GM18499 (cell line): ENCODE measurements at regions not wholly inside any gene's neighbourhood (a gene's known extent, or its start where the extent isn't known, plus 50 kb on each side); places are given as distances from the start of the nearest gene placed in this dataset.

ENCODE experiments used
- ATAC-seq: cut with Tn5 transposase; IDR thresholded peaks from one replicate; pipeline ENCODE4 v1.9.1; 2021; ENCODE audit warnings: moderate number of reproducible peaks; ENCODE audit not compliant: insufficient read depth, unreplicated experiment

DNA sequence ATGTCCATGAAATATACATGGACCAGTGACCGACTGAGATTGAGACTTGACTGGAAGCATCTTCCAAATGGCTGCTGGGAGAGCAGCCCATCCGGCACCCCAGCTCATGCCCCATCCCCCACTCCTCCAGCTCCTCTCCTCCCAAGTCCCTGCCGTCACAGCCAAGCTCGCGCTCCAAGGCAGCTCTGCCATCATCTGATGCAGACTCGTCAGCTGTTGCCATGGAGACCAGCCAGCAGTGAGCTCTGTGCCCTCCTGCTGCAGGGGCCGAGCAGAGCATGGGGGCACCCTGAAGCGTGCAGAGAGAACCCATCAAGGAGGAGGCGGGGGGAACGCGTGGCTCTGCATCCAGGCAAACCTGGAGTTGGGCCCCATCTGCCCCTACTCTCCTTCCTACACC, 74.5 kb upstream of the TNRC6C start:
- ATAC-seq = no peak

DNA sequence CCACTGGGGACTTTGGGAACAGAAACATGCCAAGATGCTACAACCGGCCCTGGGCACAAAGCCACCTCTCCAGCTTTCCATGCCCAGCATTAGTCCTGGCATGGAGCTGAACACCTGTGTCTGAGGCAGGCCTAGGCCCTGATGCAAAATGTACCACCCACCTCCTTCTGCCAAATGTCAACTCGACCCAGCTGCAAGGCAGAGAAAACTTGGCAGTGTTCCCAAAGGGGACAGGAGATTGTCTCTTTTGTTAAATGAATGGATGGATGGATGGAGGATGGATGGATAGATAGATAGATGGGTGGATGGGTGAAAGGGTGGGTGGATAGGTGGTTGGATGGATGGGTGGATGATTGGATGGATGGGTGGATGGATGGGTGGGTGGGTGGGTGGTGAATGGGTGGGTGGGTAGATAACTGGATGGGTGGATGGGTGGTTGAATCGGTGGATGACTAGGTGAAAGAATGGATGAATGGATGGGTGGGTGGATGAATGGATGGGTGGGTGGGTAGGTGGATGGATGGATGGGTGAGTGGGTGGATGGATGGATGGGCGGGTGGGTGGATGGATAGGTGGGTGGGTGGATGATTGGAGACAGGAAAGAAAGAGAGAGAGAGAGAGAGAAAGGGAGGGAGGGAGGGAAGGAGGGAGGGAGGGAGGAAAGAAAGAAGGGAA, 73.4 kb upstream of the TNRC6C start:
- ATAC-seq = no peak

DNA sequence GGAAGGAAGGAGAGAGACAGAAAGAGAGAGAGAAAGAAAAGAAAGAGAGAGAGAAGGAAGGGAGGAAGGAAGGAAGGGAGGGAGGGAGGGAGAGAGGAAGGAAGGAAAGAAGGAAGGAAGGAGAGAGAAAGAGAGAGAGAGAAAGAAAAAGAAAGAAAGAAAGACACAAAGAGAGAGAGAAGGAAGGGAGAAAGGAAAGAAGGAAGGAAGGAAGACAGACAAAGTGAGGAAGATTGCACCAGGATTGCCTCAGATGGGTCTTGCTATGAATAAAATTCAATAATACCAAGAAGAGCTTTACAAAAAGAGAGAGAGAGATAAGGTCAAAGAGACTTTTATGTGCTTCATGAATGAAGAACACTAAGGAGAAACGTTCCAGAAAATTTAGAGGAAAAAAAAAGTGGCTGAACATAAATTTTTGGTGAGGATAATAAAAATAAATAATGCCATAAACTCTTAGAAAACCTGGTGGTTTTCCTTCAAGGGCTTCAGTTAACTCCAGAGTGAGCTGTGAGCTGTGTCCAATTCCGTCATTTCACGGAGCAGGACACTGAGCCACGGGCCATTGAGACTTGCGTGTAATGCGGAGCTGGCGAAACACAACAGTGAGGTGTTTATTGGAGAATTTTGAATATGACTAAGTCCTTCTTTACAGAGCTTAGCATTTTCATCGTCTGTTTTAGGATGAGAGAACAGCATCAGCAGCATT, 72.7 kb upstream of the TNRC6C start:
- ATAC-seq = no peak

DNA sequence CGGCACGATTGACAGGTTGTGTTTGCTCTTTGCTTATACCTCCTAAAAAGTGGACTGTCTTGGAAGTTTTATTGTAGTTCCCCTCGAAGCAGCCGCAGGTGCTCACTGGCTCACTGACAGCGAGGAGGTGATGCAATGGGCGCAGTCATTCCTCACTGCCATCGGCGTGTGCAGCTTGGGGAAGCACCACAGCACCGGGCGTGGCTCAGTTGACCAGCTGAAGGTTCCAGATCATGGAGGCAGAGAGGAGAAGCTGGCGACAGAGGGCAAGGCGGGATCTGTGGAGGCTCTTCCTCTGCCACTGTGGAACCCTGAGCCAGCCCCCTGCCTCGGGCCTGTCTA, 72.1 kb upstream of the TNRC6C start:
- no peak for ATAC-seq

DNA sequence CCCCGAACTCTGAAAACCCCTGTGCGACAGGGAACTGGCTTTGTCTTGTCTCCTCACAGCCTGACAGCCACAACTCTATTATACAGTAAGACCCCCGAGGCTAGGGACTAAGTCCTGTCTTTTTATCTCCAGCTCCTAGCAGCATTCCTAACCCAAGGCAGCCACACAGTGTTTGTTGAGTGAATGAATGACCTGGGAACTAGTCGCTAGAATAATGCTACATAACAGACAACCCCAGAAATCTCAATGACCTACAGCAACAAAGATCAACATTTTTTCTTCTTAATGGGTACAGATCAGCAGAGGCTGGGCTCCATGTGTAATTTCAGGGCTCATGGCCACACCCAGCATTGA, 71.4 kb upstream of the TNRC6C start:
- no peak for ATAC-seq

DNA sequence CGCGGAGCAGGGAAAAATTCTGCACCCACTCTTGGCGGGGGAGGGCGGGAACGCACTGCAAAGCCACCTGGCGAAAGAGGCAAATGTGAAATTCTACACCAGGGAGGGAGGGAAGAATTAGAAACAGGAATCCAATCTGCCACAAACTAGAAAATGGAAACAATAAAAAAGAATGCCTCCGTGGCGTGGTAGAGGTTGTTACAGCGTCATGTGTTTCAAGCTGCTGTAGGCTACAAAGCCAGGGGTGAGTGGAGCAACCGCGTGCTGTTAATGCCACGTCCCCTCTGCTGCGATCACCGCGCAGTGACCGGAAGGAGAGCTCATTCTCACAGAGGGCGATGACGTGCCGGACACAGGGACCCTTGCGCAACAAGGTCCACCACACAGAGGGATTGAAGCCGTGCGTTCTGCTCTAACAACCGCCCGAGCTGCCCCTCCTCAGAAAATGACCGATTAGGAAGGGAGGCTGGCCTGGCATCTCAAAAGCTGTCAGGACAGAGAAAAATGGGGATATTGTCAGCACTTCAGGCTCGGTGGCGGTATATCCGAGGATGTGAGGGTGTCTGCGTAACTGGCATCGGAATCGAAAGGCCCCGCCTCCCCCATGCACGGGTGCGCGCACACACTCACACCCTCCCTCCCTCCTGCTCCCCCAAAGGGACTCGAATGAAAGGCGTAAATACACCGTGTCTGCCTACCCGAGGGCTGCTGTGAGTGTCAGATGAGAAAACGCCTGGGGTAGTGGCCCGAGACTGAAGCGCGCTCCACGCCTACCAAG, 70.8 kb upstream of the TNRC6C start:
- no peak for ATAC-seq

DNA sequence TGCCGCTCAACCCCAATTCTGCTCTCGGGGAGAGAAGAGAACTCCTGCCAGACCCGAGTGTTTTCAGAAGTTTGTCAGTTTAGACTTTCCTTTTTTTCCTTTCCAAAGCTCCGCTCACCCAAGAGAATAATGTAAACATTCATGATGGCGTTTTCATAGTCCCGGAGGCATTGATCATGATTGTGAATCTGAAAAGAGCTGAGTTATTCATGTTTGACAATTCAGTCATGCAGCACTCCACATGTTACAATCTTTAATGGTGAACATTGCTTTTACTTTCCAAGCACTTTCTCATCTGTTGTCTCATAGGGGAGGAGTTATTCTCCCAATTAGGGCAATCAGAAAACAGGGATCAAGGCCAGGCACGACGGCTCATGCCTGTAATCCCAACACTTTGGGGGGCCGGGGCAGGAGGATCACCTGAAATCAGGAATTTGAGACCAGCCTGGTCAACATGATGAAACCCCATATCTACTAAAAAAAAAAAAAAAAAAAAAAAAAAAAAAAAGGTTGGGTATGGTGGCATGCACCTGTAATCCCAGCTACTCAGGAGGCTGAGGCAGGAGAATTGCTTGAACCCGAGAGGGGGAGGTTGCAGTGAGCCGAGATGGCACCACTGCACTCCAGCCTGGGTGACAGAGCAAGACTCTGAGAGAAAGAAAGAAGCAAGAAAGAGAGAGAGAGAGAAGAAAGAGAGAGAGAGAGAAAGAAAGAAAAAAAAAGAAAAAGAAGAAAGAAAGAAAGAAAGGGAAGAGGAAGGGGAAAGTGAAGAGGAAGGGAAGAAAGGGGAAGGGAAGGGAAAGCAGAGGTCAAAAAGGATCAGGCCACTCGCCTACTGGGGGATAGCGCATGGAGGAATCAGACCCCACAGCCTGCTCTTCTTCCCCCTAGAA, 70.0 kb upstream of the TNRC6C start:
- no peak for ATAC-seq

DNA sequence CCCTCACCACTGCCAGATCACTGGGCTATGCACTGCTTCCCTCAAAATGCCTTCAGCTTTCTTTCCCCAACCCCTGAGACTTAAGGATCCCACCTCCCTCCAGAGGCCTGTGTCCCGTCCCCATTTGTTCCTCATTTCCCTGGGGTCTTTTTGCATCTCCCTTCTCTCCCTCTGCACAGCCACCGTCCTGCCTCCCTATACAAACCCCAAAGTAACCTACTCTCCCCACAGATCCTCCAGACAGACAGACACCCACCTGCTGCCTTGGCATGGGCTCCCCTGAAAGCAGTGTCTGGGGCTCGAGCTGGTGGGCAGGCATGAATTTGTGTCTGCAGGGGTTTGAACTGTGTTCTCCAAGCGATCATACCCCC, 69.4 kb upstream of the TNRC6C start:
- ATAC-seq = no peak

DNA sequence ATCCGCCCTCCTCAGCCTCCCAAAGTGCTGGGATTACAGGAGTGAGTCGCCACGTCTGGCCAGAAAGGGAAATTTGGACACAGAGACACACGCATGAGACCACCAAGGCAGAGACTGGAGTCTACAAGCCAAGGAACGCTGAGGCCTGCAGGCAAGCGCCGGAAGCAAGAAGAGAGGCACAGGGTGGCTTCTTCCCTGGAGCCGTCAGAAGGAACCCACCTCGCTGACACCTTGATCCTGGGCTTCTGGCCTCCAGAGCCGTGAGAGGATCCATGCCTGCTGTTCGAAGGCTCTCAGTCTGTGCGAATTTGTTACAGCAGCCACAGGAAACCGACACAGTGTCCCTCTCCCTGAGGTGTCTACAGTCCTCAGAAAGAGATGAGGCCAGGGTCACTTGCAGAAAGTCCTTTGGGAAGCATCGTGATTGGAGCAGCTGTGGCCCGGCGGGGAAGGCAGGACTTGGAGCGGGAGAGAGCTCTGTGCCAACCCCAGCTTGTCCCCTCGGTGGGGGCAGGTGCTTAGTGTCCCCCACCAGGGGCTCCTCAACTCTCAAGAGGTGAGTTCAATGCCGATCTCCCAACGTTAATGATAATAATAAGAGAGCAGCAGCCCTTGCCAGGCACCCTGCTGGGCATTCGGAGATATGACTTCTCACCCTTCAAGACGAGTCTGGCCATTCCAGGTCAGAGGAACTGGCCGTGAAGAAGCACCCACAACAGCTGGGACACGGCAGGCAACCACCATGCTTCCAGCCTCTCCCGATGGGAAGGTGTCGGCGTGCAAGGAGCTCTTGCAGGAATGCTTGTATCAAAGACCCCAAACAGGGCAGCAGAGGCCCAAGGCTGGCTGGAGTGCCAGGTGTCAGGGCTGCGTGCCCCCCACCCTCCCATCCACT, 68.4 kb upstream of the TNRC6C start:
- ATAC-seq = no peak

DNA sequence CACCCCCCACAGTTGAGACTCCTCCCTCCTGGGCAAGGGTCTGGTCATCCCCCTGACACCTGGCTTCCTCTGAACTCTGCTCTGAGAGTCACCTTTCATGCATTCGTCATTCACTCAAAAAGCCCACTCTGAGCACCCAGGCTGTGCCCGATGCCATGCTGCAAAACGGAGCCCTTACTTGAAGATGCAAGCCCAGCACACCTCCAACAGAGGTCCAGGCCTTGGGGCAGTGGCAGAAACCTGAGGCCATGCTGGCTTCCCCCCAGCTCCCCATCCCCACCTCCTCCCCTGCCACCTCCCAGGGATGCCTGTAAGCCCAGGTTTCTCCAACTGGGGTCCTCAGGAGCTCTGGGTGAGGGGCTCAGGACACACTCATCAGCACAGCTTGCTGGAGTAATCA, 67.7 kb upstream of the TNRC6C start:
- ATAC-seq = no peak

DNA sequence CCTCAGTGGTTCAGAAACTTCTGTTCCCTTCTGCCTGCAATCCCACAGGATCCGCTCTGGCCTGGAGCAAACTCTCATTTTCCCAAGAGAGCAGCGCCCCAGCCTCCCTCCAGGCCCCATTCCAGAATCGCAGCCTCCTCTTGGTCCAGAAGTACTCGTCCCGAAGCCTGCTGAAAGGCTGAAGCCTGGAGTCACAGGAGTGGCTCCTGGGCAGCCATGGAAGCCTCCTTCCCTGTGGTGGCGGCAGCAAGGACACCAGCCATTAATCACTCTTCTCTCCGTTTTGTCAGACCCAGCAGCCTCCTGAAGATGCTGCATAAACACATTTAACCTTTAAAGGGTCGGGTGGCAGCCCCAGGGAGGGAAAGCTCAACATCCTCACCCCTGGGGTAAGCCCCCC, 66.9 kb upstream of the TNRC6C start:
- ATAC-seq = no peak

DNA sequence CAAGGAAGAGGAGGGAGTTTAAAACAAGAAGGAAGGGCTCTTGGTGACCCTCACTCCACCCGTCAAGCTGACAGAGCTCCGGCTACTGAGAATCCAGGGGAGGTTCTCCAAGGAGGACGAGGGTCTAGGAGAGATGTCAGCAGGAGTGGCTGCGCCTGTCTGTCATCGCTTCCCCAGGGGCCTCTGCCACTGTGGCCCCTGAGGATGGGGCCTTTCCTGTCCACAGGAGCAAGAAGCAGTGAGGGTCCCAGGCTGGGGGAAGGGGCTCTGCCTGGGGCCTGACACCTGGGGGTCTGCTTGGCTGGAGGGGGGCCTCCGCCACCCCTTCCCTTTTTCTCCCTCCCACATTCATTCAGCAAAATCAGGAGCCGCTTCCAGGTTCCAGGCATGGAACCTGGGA, 66.5 kb upstream of the TNRC6C start:
- ATAC-seq = no peak

DNA sequence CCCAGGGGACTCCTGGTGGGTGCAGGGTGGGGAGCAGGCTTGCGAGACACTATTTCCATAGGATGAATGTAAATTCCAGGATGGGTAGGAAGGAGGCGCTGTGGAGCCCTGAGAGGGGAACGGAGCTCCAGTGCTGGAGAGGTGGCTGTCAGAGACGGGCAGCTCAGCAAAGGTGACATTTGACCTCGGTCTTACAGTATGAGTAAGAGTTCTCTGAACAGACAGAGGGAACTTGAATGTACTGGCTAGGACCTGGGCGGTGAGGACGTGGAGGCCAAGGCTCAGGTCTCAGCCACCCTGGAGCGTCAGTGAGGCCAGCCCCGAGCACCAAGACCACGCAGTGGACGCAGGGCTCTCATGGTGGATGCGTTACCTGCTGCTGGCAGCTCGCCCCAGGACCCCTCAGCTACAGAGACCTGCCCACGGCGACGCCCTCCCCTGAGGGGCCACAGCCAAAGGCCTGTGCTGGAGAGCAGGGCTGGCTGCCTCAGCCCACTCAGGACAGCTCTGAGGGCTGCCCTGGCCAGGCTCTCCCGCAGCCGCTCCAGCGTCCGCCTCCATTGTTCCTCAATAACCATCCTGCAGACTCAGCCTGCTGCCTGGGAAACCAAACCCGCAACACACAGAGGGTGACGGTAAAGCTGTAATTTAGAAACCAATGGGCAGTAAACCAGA, 65.9 kb upstream of the TNRC6C start:
- ATAC-seq = no peak

DNA sequence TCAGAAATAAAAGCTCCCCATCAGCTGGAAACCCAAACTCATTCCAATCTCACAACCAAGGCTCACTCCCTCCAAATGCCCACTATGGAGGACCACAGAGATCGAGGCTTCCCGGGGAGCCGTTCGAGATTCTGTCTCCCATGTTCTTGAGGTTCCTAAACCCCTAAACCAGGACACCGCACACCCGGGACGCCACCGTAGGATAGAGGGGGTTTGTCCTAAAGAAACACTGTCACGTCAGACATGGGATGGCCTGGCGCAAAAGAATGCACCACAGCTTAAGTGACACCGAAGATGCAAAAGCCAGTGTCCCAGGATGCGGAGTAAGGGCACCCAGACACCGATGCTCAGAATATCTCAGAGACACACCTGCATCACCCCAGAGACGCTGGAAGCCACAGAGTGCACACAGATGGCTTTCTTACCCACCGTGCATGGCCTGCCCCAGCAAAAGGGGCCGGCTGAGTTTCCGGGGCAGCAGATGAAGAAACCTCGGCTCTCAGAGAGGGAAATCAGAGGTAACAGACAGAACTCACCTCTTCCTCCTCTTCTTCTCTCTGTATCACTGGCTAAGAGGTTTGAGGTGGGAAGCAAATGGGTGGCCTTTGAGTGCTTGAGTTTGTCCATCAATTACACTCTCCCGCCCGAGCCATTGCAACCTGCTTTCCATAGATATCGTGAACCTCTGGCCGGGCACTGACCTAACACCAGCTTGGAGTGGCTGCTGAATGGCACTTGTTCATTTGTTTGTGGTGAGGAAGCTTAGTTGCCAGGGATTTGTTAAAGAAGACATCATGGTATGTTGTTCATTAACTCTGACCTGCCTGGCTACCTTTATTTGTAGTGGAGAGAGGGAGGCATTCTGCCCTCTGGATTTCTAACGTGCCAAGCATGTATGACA, 65.1 kb upstream of the TNRC6C start:
- no peak for ATAC-seq

DNA sequence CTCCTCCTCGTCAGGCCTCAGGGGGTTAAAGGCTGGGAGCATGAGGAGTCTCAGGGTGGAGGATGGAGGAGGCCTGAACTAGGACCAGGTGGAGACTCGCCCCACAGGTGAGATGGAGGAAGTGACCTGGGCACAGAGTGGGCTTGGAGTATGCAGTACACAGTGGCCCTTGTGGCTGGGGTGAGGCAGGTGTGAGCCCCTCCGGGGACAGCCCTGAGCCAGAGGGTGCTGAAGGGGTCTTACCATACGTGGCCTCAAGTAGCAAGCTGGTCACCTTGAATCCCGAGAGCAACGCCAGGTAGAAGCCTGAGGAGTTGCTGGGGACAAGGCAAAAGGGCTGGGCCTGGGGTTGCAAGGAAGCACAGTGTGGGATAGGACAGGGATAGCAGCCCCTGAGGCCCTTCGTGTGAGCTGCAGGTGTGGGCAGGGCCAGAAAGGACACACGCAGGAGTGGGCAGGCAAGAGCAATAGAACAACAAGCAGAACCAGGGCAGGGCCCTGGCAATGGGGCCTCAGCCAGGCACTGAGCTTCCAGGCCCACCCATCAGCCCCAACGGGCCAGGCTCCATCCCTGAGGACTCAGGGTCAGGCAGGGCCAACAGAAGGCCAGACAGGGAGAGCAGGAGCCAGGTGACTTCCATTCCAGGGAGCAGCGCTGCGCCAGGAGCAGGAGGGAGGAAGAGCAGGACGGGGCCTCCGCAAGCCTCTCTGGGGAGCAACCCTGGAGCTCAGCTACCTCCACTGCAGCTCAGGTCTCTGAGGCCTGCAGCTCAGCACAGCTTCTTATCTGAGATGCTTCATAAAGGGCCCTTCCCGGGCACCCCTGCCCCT, 64.2 kb upstream of the TNRC6C start:
- no peak for ATAC-seq

DNA sequence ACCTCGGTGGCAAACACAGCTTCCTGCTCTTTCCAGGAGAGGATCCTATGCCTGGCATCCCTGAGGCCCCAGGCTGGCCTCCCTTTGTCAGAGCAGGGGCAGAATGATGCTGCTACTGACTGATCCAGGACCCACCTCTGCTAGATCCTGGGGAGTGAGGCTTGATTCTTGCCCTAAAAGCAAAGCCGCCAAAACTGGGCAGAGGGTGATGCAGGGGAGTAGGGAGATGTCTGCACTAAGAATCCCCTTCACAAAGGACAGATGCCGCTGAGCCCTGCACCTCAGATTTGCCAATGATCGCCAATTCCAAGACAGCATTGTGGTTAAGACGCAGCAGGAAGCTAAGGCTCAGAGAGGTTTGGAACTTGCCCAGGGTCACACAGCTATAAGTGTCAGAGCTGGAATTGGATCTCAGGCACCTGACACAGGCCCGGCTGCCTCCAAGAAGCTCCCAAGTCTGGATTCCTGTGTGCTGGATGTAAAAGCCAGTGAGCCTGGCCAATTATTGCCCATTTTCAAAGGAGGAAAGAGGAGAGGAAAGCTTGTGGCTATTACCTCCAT, 60.7 kb upstream of the TNRC6C start:
- ATAC-seq = no peak
